K562 (cell line): ENCODE measurements at regions not wholly inside any gene's neighbourhood (a gene's known extent, or its start where the extent isn't known, plus 50 kb on each side); places are given as distances from the start of the nearest gene placed in this dataset.
"Not testable (repeated sequence)": the region's sequence is repeated elsewhere in the genome, so short reads cannot be mapped to it uniquely, and the experiment has no call there.

Experiments used
- ATAC-seq: fragments of 200-7000 bp; cut with Tn5 transposase; 3 replicates; pipeline ENCODE4 v1.9.1; 2020; ENCODE audit warnings: moderate library complexity
- BruUV-seq: library from RNA; stranded (reverse); fragments of 400-500 nt; replicated peaks from 2 replicates; lab custom pipeline; 2021; lab: Mats Ljungman, UMichigan
- CTCF ChIA-PET: fragments of 300-600 bp; formaldehyde crosslinking; extraction: SDS; loops from one replicate; lab custom pipeline; 2021; ENCODE audit warnings: low intra/inter-chr PET ratio; lab: Yijun Ruan, JAX
- POLR2A ChIA-PET: fragments of 300-600, 350-650 bp; sonication (Branson Sonifier 250); formaldehyde crosslinking; extraction: SDS; loops from one replicate; lab custom pipeline; 2021; ENCODE audit warnings: antibody characterized with exemption, inconsistent platforms; lab: Yijun Ruan, JAX
- DNase-seq, 4 experiments: peaks; one replicate each; pipeline versions ENCODE4 v3.0.0 to v3.0.0-alpha.2; 2011 to 2018; ENCODE audit warnings: low spot score in 3 of 4, mixed read lengths in 3 of 4; ENCODE audit errors: extremely low read depth in 1 of 4
- FAIRE-seq: peaks from 2 replicates; lab custom pipeline; 2011; peaks lifted over from hg19 to GRCh38; lab: Jason Lieb, UNC
- H2AFZ ChIP-seq: 2 replicates; pipeline ENCODE4 v1.6.0; 2011; ENCODE audit warnings: low read depth, low read length, control low read depth, inconsistent platforms
- H3K27ac ChIP-seq: fragments of 200-600 bp; 3 replicates; pipeline ENCODE4 v1.8.0; 2011; ENCODE audit warnings: low read depth, mild to moderate bottlenecking, control low read depth, inconsistent platforms, low read length, moderate library complexity, mixed read lengths; ENCODE audit errors: extremely low read depth
- H3K27me3 ChIP-seq, 2 experiments: fragments of 300-600 bp in 1 of 2; 2 replicates in 1 of 2; 3 replicates in 1 of 2; pipeline versions ENCODE4 v1.6.0 to v1.8.0; 2011; ENCODE audit warnings: inconsistent platforms in 2 of 2, low read length in 2 of 2, mild to moderate bottlenecking in 1 of 2, mixed read lengths in 1 of 2, moderate library complexity in 1 of 2; ENCODE audit not compliant: control insufficient read depth in 2 of 2, insufficient read depth in 2 of 2
- H3K36me3 ChIP-seq: fragments of 300-600 bp; 3 replicates; pipeline ENCODE4 v1.8.0; 2011; ENCODE audit warnings: mild to moderate bottlenecking, low read length, inconsistent platforms; ENCODE audit not compliant: control insufficient read depth, insufficient read depth
- H3K4me1 ChIP-seq, 2 experiments: fragments of 200-600 bp in 1 of 2; replicated peaks in 1 of 2; 2 replicates in 1 of 2; 3 replicates in 1 of 2; pipeline versions ENCODE4 v1.5.1 to v1.8.0; 2011; ENCODE audit warnings: inconsistent platforms in 2 of 2, low read length in 2 of 2, mild to moderate bottlenecking in 1 of 2, mixed read lengths in 1 of 2, moderate library complexity in 1 of 2; ENCODE audit not compliant: control insufficient read depth in 2 of 2, insufficient read depth in 2 of 2
- H3K4me2 ChIP-seq: 2 replicates; pipeline ENCODE4 v1.6.1; 2011; ENCODE audit warnings: low read length, control low read depth, inconsistent platforms, mixed read lengths; ENCODE audit not compliant: insufficient read depth
- H3K4me3 ChIP-seq: fragments of 200-600 bp; sonication (generic), shearing (Covaris generic); 2 replicates; pipeline ENCODE4 v1.5.1; 2016; ENCODE audit warnings: control low read depth, inconsistent platforms
- H3K79me2 ChIP-seq: fragments of 200-600 bp; 3 replicates; pipeline ENCODE4 v1.8.0; 2011; ENCODE audit warnings: low read length, inconsistent platforms; ENCODE audit not compliant: control insufficient read depth, insufficient read depth
- H3K9ac ChIP-seq, 2 experiments: 2 replicates each; pipeline versions ENCODE4 v1.6.0 to v1.6.1; 2011; ENCODE audit warnings: low read depth in 2 of 2, low read length in 2 of 2, control low read depth in 1 of 2, inconsistent platforms in 1 of 2, mild to moderate bottlenecking in 1 of 2, mixed read lengths in 1 of 2; ENCODE audit not compliant: insufficient read depth in 1 of 2
- H3K9me1 ChIP-seq: one replicate; pipeline ENCODE4 v1.6.0; 2011; ENCODE audit warnings: inconsistent platforms, mild to moderate bottlenecking, low read length, moderate library complexity; ENCODE audit not compliant: control insufficient read depth, insufficient read depth
- H3K9me3 ChIP-seq: replicated peaks from 2 replicates; pipeline ENCODE4 v1.5.1; 2011; ENCODE audit warnings: low read depth, low read length, inconsistent platforms; ENCODE audit not compliant: control insufficient read depth, insufficient read depth
- H4K20me1 ChIP-seq: replicated peaks from 2 replicates; pipeline ENCODE4 v1.6.1; 2011; ENCODE audit warnings: low read length, inconsistent platforms, mixed read lengths; ENCODE audit not compliant: control insufficient read depth, insufficient read depth
- CHD2 ChIP-seq: IDR thresholded peaks from 2 replicates; pipeline ENCODE4 v1.6.1; 2011; ENCODE audit warnings: low read depth, low read length
- HINFP ChIP-seq: fragments of 450-650 bp; conservative IDR thresholded peaks from 2 replicates; pipeline ENCODE4 v1.6.1; 2016; ENCODE audit warnings: missing genetic modification characterization, low read depth, mild to moderate bottlenecking, control low read depth, missing compliant biosample characterization
- MED1 ChIP-seq: sonication (generic); formaldehyde crosslinking; IDR thresholded peaks from 2 replicates; pipeline ENCODE4 v1.8.1; 2023; ENCODE audit warnings: missing genetic modification reagents, borderline replicate concordance
- RBM25 ChIP-seq: fragments of 200-400 bp; formaldehyde crosslinking; IDR thresholded peaks from 2 replicates; pipeline ENCODE4 v1.6.1; 2018; ENCODE audit warnings: low read length, low read depth, moderate library complexity; ENCODE audit not compliant: severe bottlenecking
- ZNF121 ChIP-seq: sonication (generic); formaldehyde crosslinking; conservative IDR thresholded peaks from 2 replicates; pipeline ENCODE4 v1.8.0; 2022; ENCODE audit warnings: missing genetic modification reagents
- WGBS: fragments of 100-300 bp; shearing (Covaris generic); methylation state at CpG from one replicate; pipeline ENCODE4 v1.1.6; 2016; ENCODE audit warnings: low coverage, mixed read lengths; ENCODE audit not compliant: insufficient coverage; ENCODE audit errors: missing lambda C conversion rate; 5-methylcytosine and 5-hydroxymethylcytosine counted together
- in situ Hi-C: fragments of 300-500 bp; cut with MboI; formaldehyde crosslinking; loops from 4 replicates; pipeline ENCODE4 v1.15.0; 2018; ENCODE audit warnings: inconsistent platforms, mixed read lengths
- intact Hi-C: fragments of 100-400 bp; cut with micrococcal nuclease; formaldehyde crosslinking; loops from 2 replicates; pipeline ENCODE4 v1.14.2; 2022

GRCh38 chr6:37752718-37753117 lies 55.0 kb upstream of the MDGA1 start:
- Histone ChIP-seq H3K9me1 (no peaks in the 10 kb centered on the region), H3K36me3 (no peaks in the 10 kb centered on the region), H3K27ac (no peak overlapping the region), H2AFZ (no peak overlapping the region), H3K4me1 (no peaks in the 10 kb centered on the region), H3K4me3 (no peak overlapping the region), H3K79me2 (no peaks in the 10 kb centered on the region), H3K9me3 (no peaks in the 10 kb centered on the region), H3K27me3 (peaks cover 63 to 70% of the 10 kb centered on the region in 2 experiments), H3K4me2 (no peak overlapping the region), H4K20me1 (0 out of 2 replicates have a peak, but pooled peaks cover 5% of the 10 kb centered on the region), H3K9ac (no peak overlapping the region)
- ChIA-PET CTCF (no interaction called here), POLR2A (no interaction called here)
- FAIRE-seq, result no peak
- TF ChIP-seq HINFP (tag) (no peak), MED1 (CRISPR knock-in tag) (no peak), ZNF121 (CRISPR knock-in tag) (peak; percentile 79)
- 3% methylated on average over 2 of the region's 2 CpGs for WGBS
- in situ Hi-C loops, result no loop called here
- no peak for DNase-seq
- no peak for ATAC-seq
- intact Hi-C loops, result no loop called here
- BruUV-seq, result no TSS peak

- H2AFZ ChIP-seq, H3K4me1 ChIP-seq, H3K9ac ChIP-seq, CTCF ChIA-PET, H3K27ac ChIP-seq, H3K79me2 ChIP-seq, DNase-seq, H3K4me3 ChIP-seq, in situ Hi-C loops, H3K9me1 ChIP-seq, H3K4me2 ChIP-seq, POLR2A ChIA-PET, BruUV-seq, intact Hi-C loops, H3K36me3 ChIP-seq, ATAC-seq, FAIRE-seq, H4K20me1 ChIP-seq, H3K9me3 ChIP-seq: not testable (repeated sequence)
- peaks cover 52 to 72% of the 10 kb centered on the region in 2 experiments for H3K27me3 ChIP-seq
- 2% methylated on average over 5 of the region's 5 CpGs for WGBS
- TF ChIP-seq RBM25 (peak; percentile 35), CHD2 (peak; percentile 85)
Observed at GRCh38 chr6:37749367-37749766, 51.7 kb upstream of the MDGA1 start.
